Lung (tissue), 11 donors: ENCODE measurements at regions not wholly inside any gene's neighbourhood (a gene's known extent, or its start where the extent isn't known, plus 50 kb on each side); places are given as distances from the start of the nearest gene placed in this dataset.

Experiments used
- ATAC-seq: fragments of 200-7000 bp; cut with Tn5 transposase; one replicate; pipeline ENCODE4 v1.9.1; 2020; ENCODE audit warnings: moderate number of reproducible peaks; ENCODE audit not compliant: insufficient read depth, low FRiP score
- DNase-seq, 3 donors: peaks; one replicate each; pipeline ENCODE4 v3.0.0-alpha.2; 2013 to 2017
- H3K27ac ChIP-seq, 2 donors: one replicate each; pipeline ENCODE4 v1.5.1; 2013; ENCODE audit warnings: mild to moderate bottlenecking in 2 of 2, moderate library complexity in 2 of 2, control low read depth in 1 of 2, inconsistent platforms in 1 of 2, low read depth in 1 of 2, low read length in 1 of 2
- H3K27me3 ChIP-seq, 3 donors: one replicate each; pipeline ENCODE4 v1.5.1; 2013; ENCODE audit warnings: low read length in 2 of 3; ENCODE audit not compliant: control insufficient read depth in 3 of 3, insufficient read depth in 3 of 3
- H3K36me3 ChIP-seq, 4 donors: one replicate each; pipeline ENCODE4 v1.5.1; 2013; ENCODE audit warnings: low read length in 4 of 4, mild to moderate bottlenecking in 1 of 4, moderate library complexity in 1 of 4; ENCODE audit not compliant: control insufficient read depth in 4 of 4, insufficient read depth in 4 of 4
- H3K4me1 ChIP-seq, 5 donors: one replicate each; pipeline ENCODE4 v1.5.1; 2013; ENCODE audit warnings: low read length in 5 of 5, mild to moderate bottlenecking in 2 of 5, moderate library complexity in 1 of 5; ENCODE audit not compliant: control insufficient read depth in 5 of 5, insufficient read depth in 5 of 5
- H3K4me3 ChIP-seq: one replicate; pipeline ENCODE4 v1.5.1; 2013; ENCODE audit warnings: mild to moderate bottlenecking, control low read depth, moderate library complexity
- H3K9ac ChIP-seq, 2 donors: one replicate each; pipeline ENCODE4 v1.5.1; 2013; ENCODE audit warnings: low read length in 2 of 2, control low read depth in 1 of 2; ENCODE audit not compliant: insufficient read depth in 1 of 2
- H3K9me3 ChIP-seq, 4 donors: one replicate each; pipeline ENCODE4 v1.5.1; 2013; ENCODE audit warnings: low read length in 3 of 4, mild to moderate bottlenecking in 1 of 4, moderate library complexity in 1 of 4; ENCODE audit not compliant: control insufficient read depth in 4 of 4, insufficient read depth in 3 of 4
- CTCF ChIP-seq: IDR thresholded peaks from 2 replicates; pipeline ENCODE4 v1.5.1; 2012; ENCODE audit warnings: mild to moderate bottlenecking; ENCODE audit errors: control extremely low read depth, extremely low read depth
- WGBS, 2 donors: extraction: QIAGEN DNeasy Blood & Tissue Kit; methylation state at CpG; one replicate each; pipeline ENCODE4 v1.1.7; 2013; 5-methylcytosine and 5-hydroxymethylcytosine counted together
- donor health status: control.
- donor health status: control.
- donor health status: Bipolar disorder and iron deficiency.
- donor health status: healthy.
- donor health status: DM: yes; HTN: yes; CAD: no.

- TF ChIP-seq CTCF: no peak
- no peak for DNase-seq
- no peak overlapping the region for H3K9ac ChIP-seq
- no peak overlapping the region for H3K4me3 ChIP-seq
- ATAC-seq: no peak
- no peaks in the 10 kb centered on the region for H3K9me3 ChIP-seq
- no peaks in the 10 kb centered on the region for H3K36me3 ChIP-seq
- no peaks in the 10 kb centered on the region for H3K27me3 ChIP-seq
- no peak overlapping the region for H3K27ac ChIP-seq
- 42 to 45% methylated on average over 4 of the region's 4 CpGs for WGBS, 2 donors
- no peaks in the 10 kb centered on the region for H3K4me1 ChIP-seq
These were observed 156.7 kb downstream of the SERPINI1 start for GRCh38 chr3:167892205-167892604.

- Histone ChIP-seq H3K9ac (no peak overlapping the region), H3K36me3 (no peaks in the 10 kb centered on the region), H3K4me1 (no peaks in the 10 kb centered on the region), H3K4me3 (no peak overlapping the region), H3K27ac (no peak overlapping the region), H3K9me3 (no peaks in the 10 kb centered on the region), H3K27me3 (peaks cover 0 to 9% (median 0%) of the 10 kb centered on the region in 3 donors)
- WGBS, 2 donors: 72 to 79% methylated on average over 1 of the region's 1 CpG
- no peak for ATAC-seq
- DNase-seq: no peak
- TF ChIP-seq CTCF: no peak
These were observed 151.6 kb downstream of the SERPINI1 start for GRCh38 chr3:167887096-167887495.

GRCh38 chr3:167886690-167887089 lies 151.2 kb downstream of the SERPINI1 start:
- Histone ChIP-seq H3K27ac (no peak overlapping the region), H3K4me3 (no peak overlapping the region), H3K9ac (no peak overlapping the region), H3K9me3 (no peaks in the 10 kb centered on the region), H3K27me3 (peaks cover 0 to 9% (median 0%) of the 10 kb centered on the region in 3 donors), H3K4me1 (no peaks in the 10 kb centered on the region), H3K36me3 (no peaks in the 10 kb centered on the region)
- TF ChIP-seq CTCF: no peak
- 66 to 85% methylated on average over 2 of the region's 2 CpGs for WGBS, 2 donors
- DNase-seq: peak in 1 of 3 donors; percentile 24
- ATAC-seq: no peak

- no peak for TF ChIP-seq CTCF
- H3K36me3 ChIP-seq: no peaks in the 10 kb centered on the region
- H3K27ac ChIP-seq: no peak overlapping the region
- WGBS, 2 donors: 57 to 89% methylated on average over 1 of the region's 1 CpG
- H3K4me1 ChIP-seq: no peaks in the 10 kb centered on the region
- no peak overlapping the region for H3K4me3 ChIP-seq
- DNase-seq (no peak), ATAC-seq (no peak)
- H3K9ac ChIP-seq: no peak overlapping the region
- H3K9me3 ChIP-seq: no peaks in the 10 kb centered on the region
- H3K27me3 ChIP-seq: peaks cover 0 to 9% (median 0%) of the 10 kb centered on the region in 3 donors
These were observed 149.8 kb downstream of the SERPINI1 start for GRCh38 chr3:167885277-167885676.
